ENCODE measurements at regions not wholly inside any gene's neighbourhood (a gene's known extent, or its start where the extent isn't known, plus 50 kb on each side); places are given as distances from the start of the nearest gene placed in this dataset.

DNA sequence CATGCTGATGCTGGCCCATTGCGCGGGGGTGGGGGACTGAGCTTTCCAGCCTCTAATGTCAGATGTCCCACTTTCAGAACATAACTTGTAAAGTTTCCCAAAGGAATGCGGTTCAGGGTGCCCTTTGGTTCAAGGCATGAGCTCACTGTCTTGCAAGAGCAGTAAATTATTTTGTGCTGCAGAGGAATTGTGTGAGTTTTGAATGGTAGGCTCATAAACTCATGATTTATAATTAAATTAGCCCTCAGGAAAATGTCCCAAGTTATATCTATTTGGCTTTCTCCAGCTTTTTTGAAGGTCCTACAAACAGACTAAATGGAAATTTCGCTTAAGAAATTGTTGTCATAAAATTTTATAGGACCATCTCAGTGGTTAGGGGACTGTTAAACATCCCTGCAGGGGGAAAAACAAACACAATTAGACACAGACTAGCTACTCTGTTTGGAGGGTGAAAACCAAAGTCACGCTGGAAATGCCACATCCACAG, 321.8 kb downstream of the HS3ST3B1 start:
- no peak for DNase-seq
- H3K27me3 Mint-ChIP-seq (ENCODE audit: insufficient read depth) = peaks cover 13% of the 10 kb centered on the region
- peaks cover 14% of the 10 kb centered on the region for H3K4me1 Mint-ChIP-seq
- no peaks in the 10 kb centered on the region for H3K9me3 Mint-ChIP-seq
- TF ChIP-seq, protein P1, sequence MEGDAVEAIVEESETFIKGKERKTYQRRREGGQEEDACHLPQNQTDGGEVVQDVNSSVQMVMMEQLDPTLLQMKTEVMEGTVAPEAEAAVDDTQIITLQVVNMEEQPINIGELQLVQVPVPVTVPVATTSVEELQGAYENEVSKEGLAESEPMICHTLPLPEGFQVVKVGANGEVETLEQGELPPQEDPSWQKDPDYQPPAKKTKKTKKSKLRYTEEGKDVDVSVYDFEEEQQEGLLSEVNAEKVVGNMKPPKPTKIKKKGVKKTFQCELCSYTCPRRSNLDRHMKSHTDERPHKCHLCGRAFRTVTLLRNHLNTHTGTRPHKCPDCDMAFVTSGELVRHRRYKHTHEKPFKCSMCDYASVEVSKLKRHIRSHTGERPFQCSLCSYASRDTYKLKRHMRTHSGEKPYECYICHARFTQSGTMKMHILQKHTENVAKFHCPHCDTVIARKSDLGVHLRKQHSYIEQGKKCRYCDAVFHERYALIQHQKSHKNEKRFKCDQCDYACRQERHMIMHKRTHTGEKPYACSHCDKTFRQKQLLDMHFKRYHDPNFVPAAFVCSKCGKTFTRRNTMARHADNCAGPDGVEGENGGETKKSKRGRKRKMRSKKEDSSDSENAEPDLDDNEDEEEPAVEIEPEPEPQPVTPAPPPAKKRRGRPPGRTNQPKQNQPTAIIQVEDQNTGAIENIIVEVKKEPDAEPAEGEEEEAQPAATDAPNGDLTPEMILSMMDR (conservative IDR thresholded peaks at IDR 0.05) = no peak
- 86 to 94% methylated on average over 4 to 5 of the region's 5 CpGs for WGBS, 2 experiments (ENCODE audit: insufficient coverage in 1 of 2, insufficient read length in 1 of 2)
- no peaks in the 10 kb centered on the region for H3K4me1 ChIP-seq (ENCODE audit: control insufficient read depth, insufficient read depth, low read length)
- no peaks in the 10 kb centered on the region for H3K36me3 ChIP-seq (ENCODE audit: control insufficient read depth, insufficient read depth, low read length)
- H3K27ac Mint-ChIP-seq = no peak overlapping the region
- H3K9me3 ChIP-seq (ENCODE audit: control insufficient read depth, low read length) = no peaks in the 10 kb centered on the region
- no peak overlapping the region for H3K9ac ChIP-seq (ENCODE audit: extremely low read depth, low read length, poor library complexity, severe bottlenecking)
- H3K4me3 Mint-ChIP-seq = no peak overlapping the region
- no peak overlapping the region for H3K4me3 ChIP-seq (ENCODE audit: low read length)
- H3K27me3 ChIP-seq (ENCODE audit: control insufficient read depth, insufficient read depth, low read length, poor library complexity, severe bottlenecking) = no peaks in the 10 kb centered on the region
- no peak overlapping the region for H3K27ac ChIP-seq (ENCODE audit: low read depth, low read length)
- H3K36me3 Mint-ChIP-seq (ENCODE audit: low read depth) = no peaks in the 10 kb centered on the region

- Histone ChIP-seq H3K9ac (ENCODE audit: extremely low read depth, low read length, poor library complexity, severe bottlenecking) (no peak overlapping the region), H3K4me1 (ENCODE audit: control insufficient read depth, insufficient read depth, low read length) (no peaks in the 10 kb centered on the region), H3K9me3 (ENCODE audit: control insufficient read depth, low read length) (no peaks in the 10 kb centered on the region), H3K27me3 (ENCODE audit: control insufficient read depth, insufficient read depth, low read length, poor library complexity, severe bottlenecking) (no peaks in the 10 kb centered on the region), H3K27ac (ENCODE audit: low read depth, low read length) (no peak overlapping the region), H3K4me3 (ENCODE audit: low read length) (no peak overlapping the region), H3K36me3 (ENCODE audit: control insufficient read depth, insufficient read depth, low read length) (no peaks in the 10 kb centered on the region)
- no peak overlapping the region for H3K27ac Mint-ChIP-seq
- H3K4me3 Mint-ChIP-seq = no peak overlapping the region
- peaks cover 8% of the 10 kb centered on the region for H3K27me3 Mint-ChIP-seq (ENCODE audit: insufficient read depth)
- H3K4me1 Mint-ChIP-seq = peaks cover 17% of the 10 kb centered on the region
- H3K9me3 Mint-ChIP-seq = no peaks in the 10 kb centered on the region
- 91 to 93% methylated on average over 12 to 13 of the region's 13 CpGs for WGBS, 2 experiments (ENCODE audit: insufficient coverage in 1 of 2, insufficient read length in 1 of 2)
- TF ChIP-seq, protein P1 (conservative IDR thresholded peaks at IDR 0.05) = no peak
- no peak for DNase-seq
- H3K36me3 Mint-ChIP-seq (ENCODE audit: low read depth) = no peaks in the 10 kb centered on the region
These were observed 321.1 kb downstream of the HS3ST3B1 start for GRCh38 chr17:14621826-14622614.

DNA sequence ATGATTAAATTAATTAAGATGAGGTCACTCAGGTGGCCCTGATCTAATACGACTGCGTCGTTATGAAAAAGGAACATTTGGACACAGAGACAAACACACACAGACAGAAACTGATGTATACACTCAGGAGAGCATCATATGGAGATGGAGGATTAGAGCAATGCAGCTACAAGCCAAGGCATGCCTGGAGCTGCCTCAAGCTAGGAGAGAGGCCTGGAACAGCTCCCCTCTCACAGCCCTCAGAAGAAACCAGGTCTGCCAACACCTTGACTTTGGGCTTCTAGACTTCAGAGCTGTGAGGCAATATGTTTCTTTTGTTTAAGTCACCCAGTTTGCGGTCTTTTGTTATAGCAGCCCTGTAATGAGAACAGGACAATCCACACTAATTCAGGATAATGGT, 318.9 kb downstream of the HS3ST3B1 start:
- DNase-seq = no peak

More for the DNA sequence above, 318.9 kb downstream of the HS3ST3B1 start:
- Histone ChIP-seq H3K9me3 (ENCODE audit: control insufficient read depth, low read length) (no peaks in the 10 kb centered on the region), H3K4me3 (ENCODE audit: low read length) (no peak overlapping the region), H3K4me1 (ENCODE audit: control insufficient read depth, insufficient read depth, low read length) (no peaks in the 10 kb centered on the region), H3K27me3 (ENCODE audit: control insufficient read depth, insufficient read depth, low read length, poor library complexity, severe bottlenecking) (no peaks in the 10 kb centered on the region), H3K9ac (ENCODE audit: extremely low read depth, low read length, poor library complexity, severe bottlenecking) (no peak overlapping the region), H3K36me3 (ENCODE audit: control insufficient read depth, insufficient read depth, low read length) (no peaks in the 10 kb centered on the region), H3K27ac (ENCODE audit: low read depth, low read length) (no peak overlapping the region)
- Mint-ChIP-seq H3K4me1 (peaks cover 17% of the 10 kb centered on the region), H3K36me3 (ENCODE audit: low read depth) (no peaks in the 10 kb centered on the region), H3K9me3 (no peaks in the 10 kb centered on the region), H3K27me3 (ENCODE audit: insufficient read depth) (no peaks in the 10 kb centered on the region), H3K27ac (no peak overlapping the region), H3K4me3 (no peak overlapping the region)
- TF ChIP-seq, protein P1 (conservative IDR thresholded peaks at IDR 0.05) = no peak
- 95% methylated on average over 4 of the region's 4 CpGs; no CpG with 5 or more reads in 1 of the 2 experiments for WGBS, 2 experiments (ENCODE audit: insufficient coverage in 1 of 2, insufficient read length in 1 of 2)
